IPS-NIHi11 (cell line): ENCODE measurements at regions not wholly inside any gene's neighbourhood (a gene's known extent, or its start where the extent isn't known, plus 50 kb on each side); places are given as distances from the start of the nearest gene placed in this dataset.
"Not testable (repeated sequence)": the region's sequence is repeated elsewhere in the genome, so short reads cannot be mapped to it uniquely, and the experiment has no call there.

Source experiments
- DNase-seq: peaks from one replicate; pipeline ENCODE4 v3.0.0; 2012; ENCODE audit warnings: mixed read lengths, low spot score

GRCh38 chr19:20292520-20292919 lies 125.5 kb downstream of the ZNF486 start:
- DNase-seq: not testable (repeated sequence)

- DNase-seq: no peak
Observed at GRCh38 chr19:20289186-20289585, 122.2 kb downstream of the ZNF486 start.

GRCh38 chr19:20287070-20287469 lies 120.1 kb downstream of the ZNF486 start:
- no peak for DNase-seq

- not testable (repeated sequence) for DNase-seq
Observed at GRCh38 chr19:20285876-20286275, 118.9 kb downstream of the ZNF486 start.

- no peak for DNase-seq
Observed at GRCh38 chr19:20279516-20279915, 112.5 kb downstream of the ZNF486 start.

GRCh38 chr19:20278342-20278741 lies 111.3 kb downstream of the ZNF486 start:
- peak; percentile 62 for DNase-seq

GRCh38 chr19:20276732-20277082 lies 109.7 kb downstream of the ZNF486 start:
- not testable (repeated sequence) for DNase-seq

- no peak for DNase-seq
Observed at GRCh38 chr19:20276011-20276731, 109.2 kb downstream of the ZNF486 start.

- DNase-seq: no peak
Observed at GRCh38 chr19:20273951-20274570, 107.0 kb downstream of the ZNF486 start.

GRCh38 chr19:20273376-20273775 lies 106.4 kb downstream of the ZNF486 start:
- no peak for DNase-seq

GRCh38 chr19:20272627-20273010 lies 105.6 kb downstream of the ZNF486 start:
- DNase-seq: not testable (repeated sequence)

- not testable (repeated sequence) for DNase-seq
Observed at GRCh38 chr19:20271927-20272626, 105.1 kb downstream of the ZNF486 start.

GRCh38 chr19:20271215-20271926 lies 104.4 kb downstream of the ZNF486 start:
- DNase-seq: no peak

- DNase-seq: no peak
Observed at GRCh38 chr19:20269461-20269860, 102.4 kb downstream of the ZNF486 start.

- not testable (repeated sequence) for DNase-seq
Observed at GRCh38 chr19:20261513-20261912, 94.5 kb downstream of the ZNF486 start.

GRCh38 chr19:20260738-20261137 lies 93.7 kb downstream of the ZNF486 start:
- not testable (repeated sequence) for DNase-seq

GRCh38 chr19:20259615-20260014 lies 92.6 kb downstream of the ZNF486 start:
- peak; percentile 39 for DNase-seq

- no peak for DNase-seq
Observed at GRCh38 chr19:20256606-20257005, 89.6 kb downstream of the ZNF486 start.

GRCh38 chr19:20254121-20254520 lies 87.1 kb downstream of the ZNF486 start:
- DNase-seq: no peak

GRCh38 chr19:20252613-20253012 lies 85.6 kb downstream of the ZNF486 start:
- DNase-seq: no peak

GRCh38 chr19:20250627-20251026 lies 83.6 kb downstream of the ZNF486 start:
- no peak for DNase-seq

GRCh38 chr19:20250121-20250520 lies 83.1 kb downstream of the ZNF486 start:
- DNase-seq: no peak
